Prostate gland (tissue), 2 donors: ENCODE measurements at regions not wholly inside any gene's neighbourhood (a gene's known extent, or its start where the extent isn't known, plus 50 kb on each side); places are given as distances from the start of the nearest gene placed in this dataset.

Experiments
- POLR2A ChIP-seq: fragments of 450-650 bp; IDR thresholded peaks from one replicate; pipeline ENCODE4 v1.6.1; 2016; ENCODE audit warnings: antibody characterized with exemption, mild to moderate bottlenecking
- POLR2AphosphoS5 ChIP-seq: sonication (generic); formaldehyde crosslinking; IDR thresholded peaks from one replicate; pipeline ENCODE4 v1.6.1; 2017; ENCODE audit warnings: antibody characterized with exemption
- TF ChIP-seq, protein P1 (sequence below), 4 experiments: fragments of 200-600 bp in 2 of 4; fragments of 450-650 bp in 2 of 4; sonication (generic) in 2 of 4; IDR thresholded peaks; 1 replicate in 3 of 4; 2 replicates in 1 of 4; pipeline ENCODE4 v1.5.1; 2016 to 2019; ENCODE audit warnings: antibody characterized with exemption in 4 of 4, mild to moderate bottlenecking in 2 of 4, moderate library complexity in 2 of 4

DNA sequence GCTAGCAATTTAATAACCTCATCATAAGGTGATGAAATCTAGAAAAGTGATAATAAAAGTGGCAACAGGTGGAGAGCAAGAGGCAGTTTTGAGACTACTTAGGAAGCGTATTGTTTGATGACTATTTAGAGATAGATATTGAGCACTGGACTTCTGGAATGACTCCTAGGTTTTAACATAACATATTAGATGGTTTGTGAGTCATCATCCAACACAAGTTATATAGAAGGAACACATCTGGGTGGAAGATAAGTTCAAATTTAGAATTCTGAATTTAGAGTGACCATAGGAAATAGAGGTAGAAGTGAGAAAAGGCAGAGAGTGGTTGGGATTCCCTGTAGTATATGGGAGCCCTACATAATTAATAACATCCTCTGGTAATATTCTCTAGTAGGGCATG lies 282.8 kb upstream of the ALCAM start:
- TF ChIP-seq, protein P1, sequence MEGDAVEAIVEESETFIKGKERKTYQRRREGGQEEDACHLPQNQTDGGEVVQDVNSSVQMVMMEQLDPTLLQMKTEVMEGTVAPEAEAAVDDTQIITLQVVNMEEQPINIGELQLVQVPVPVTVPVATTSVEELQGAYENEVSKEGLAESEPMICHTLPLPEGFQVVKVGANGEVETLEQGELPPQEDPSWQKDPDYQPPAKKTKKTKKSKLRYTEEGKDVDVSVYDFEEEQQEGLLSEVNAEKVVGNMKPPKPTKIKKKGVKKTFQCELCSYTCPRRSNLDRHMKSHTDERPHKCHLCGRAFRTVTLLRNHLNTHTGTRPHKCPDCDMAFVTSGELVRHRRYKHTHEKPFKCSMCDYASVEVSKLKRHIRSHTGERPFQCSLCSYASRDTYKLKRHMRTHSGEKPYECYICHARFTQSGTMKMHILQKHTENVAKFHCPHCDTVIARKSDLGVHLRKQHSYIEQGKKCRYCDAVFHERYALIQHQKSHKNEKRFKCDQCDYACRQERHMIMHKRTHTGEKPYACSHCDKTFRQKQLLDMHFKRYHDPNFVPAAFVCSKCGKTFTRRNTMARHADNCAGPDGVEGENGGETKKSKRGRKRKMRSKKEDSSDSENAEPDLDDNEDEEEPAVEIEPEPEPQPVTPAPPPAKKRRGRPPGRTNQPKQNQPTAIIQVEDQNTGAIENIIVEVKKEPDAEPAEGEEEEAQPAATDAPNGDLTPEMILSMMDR (IDR thresholded peaks at IDR 0.05): no peak
- no peak for TF ChIP-seq POLR2AphosphoS5
- TF ChIP-seq POLR2A: no peak
